Tibial nerve (tissue), 4 donors: ENCODE measurements at regions not wholly inside any gene's neighbourhood (a gene's known extent, or its start where the extent isn't known, plus 50 kb on each side); places are given as distances from the start of the nearest gene placed in this dataset.

Experiments
- DNase-seq, 2 donors: peaks; one replicate each; pipeline ENCODE4 v3.0.0-alpha.2; 2019; ENCODE audit warnings: low spot score in 2 of 2
- H3K27ac ChIP-seq, 4 donors: fragments of 200-600 bp; sonication (generic) in 3 of 4; one replicate each; pipeline ENCODE4 v1.5.1; 2017 to 2019; ENCODE audit warnings: mild to moderate bottlenecking in 1 of 4
- H3K27me3 ChIP-seq, 2 donors: fragments of 200-600 bp; sonication (generic) in 1 of 2; one replicate each; pipeline versions ENCODE4 v1.5.1 to v1.6.0; 2017 to 2019
- H3K36me3 ChIP-seq, 3 donors: fragments of 200-600 bp; sonication (generic); one replicate each; pipeline ENCODE4 v1.5.1; 2018 to 2019
- H3K4me1 ChIP-seq, 4 donors: fragments of 200-600 bp; sonication (generic) in 3 of 4; one replicate each; pipeline ENCODE4 v1.5.1; 2017 to 2019
- H3K4me3 ChIP-seq, 4 donors: fragments of 200-600 bp; sonication (generic) in 3 of 4; one replicate each; pipeline ENCODE4 v1.5.1; 2017 to 2019; ENCODE audit warnings: mild to moderate bottlenecking in 1 of 4, moderate library complexity in 1 of 4
- H3K9me3 ChIP-seq, 4 donors: fragments of 200-600 bp; sonication (generic) in 3 of 4; one replicate each; pipeline ENCODE4 v1.5.1; 2017 to 2019
- CTCF ChIP-seq, 5 experiments: fragments of 200-600 bp in 3 of 5; fragments of 450-650 bp in 2 of 5; sonication (generic) in 3 of 5; IDR thresholded peaks; one replicate each; pipeline ENCODE4 v1.5.1; 2016 to 2019; ENCODE audit warnings: antibody characterized with exemption in 5 of 5, mild to moderate bottlenecking in 3 of 5, moderate library complexity in 2 of 5
- EP300 ChIP-seq, 2 donors: sonication (generic); formaldehyde crosslinking; IDR thresholded peaks; one replicate each; pipeline ENCODE4 v1.6.1; 2017; ENCODE audit warnings: antibody characterized with exemption in 2 of 2, mild to moderate bottlenecking in 1 of 2
- POLR2A ChIP-seq, 2 donors: fragments of 450-650 bp; IDR thresholded peaks; one replicate each; pipeline ENCODE4 v1.6.1; 2017; ENCODE audit warnings: antibody characterized with exemption in 2 of 2, mild to moderate bottlenecking in 2 of 2, moderate library complexity in 2 of 2
- WGBS, 2 donors: methylation state at CpG; one replicate each; pipeline ENCODE4 v1.1.5; 2018; 5-methylcytosine and 5-hydroxymethylcytosine counted together

DNA sequence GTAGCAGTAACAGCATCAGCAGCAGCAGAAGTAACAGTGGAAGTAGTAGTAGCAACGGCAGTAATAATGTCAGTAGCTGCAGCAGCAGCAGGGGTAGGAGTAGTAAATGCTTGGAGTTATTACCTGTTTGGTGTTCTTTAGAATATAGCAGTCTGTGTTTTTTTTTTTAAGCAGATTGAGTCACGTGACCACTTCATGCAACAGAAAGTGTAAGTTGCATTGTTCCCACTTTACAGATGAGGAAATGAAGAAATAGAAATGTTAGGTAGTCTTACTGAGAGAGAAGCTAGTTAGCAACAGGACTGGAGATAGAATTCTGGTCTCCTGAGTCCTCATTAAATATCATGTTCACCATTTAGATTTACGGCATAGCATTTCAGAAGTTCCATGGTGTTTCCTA is 358.2 kb downstream of the HAPSTR1 start:
- 86 to 90% methylated on average over 3 of the region's 3 CpGs for WGBS, 2 donors
- Histone ChIP-seq H3K27ac (no peak overlapping the region), H3K4me1 (no peaks in the 10 kb centered on the region), H3K27me3 (no peaks in the 10 kb centered on the region), H3K36me3 (no peaks in the 10 kb centered on the region), H3K4me3 (no peak overlapping the region), H3K9me3 (peaks cover 0 to 23% (median 1%) of the 10 kb centered on the region in 4 donors)
- DNase-seq, result no peak
- no peak for TF ChIP-seq POLR2A (IDR thresholded peaks at IDR 0.05)
- TF ChIP-seq CTCF (IDR thresholded peaks at IDR 0.05), result no peak
- TF ChIP-seq EP300 (IDR thresholded peaks at IDR 0.05), result no peak

DNA sequence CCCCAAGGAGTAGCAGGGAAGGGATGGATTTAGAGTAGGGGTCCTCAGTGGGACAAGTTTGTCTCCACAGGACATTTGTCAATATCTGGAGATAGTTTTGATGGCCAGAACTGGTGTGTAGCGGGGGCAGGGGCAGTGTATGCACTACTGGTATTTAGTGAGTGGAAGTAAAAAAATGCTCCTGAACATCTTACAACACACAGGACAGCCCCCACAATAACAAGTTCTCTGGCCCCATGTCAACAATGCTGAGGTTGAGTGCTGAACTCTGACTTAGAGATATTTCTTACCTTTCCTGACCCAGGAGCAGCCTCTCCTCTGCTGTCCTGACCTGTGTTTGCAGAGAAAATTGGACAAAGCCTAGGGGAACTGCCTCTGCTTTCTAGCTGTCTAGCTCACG is 365.8 kb downstream of the HAPSTR1 start:
- H3K4me3 ChIP-seq, result no peak overlapping the region
- peaks cover 0 to 13% (median 0%) of the 10 kb centered on the region in 4 donors for H3K9me3 ChIP-seq
- no peaks in the 10 kb centered on the region for H3K4me1 ChIP-seq
- WGBS, 2 donors, result 66 to 68% methylated on average over 2 of the region's 2 CpGs
- no peaks in the 10 kb centered on the region for H3K27me3 ChIP-seq
- no peaks in the 10 kb centered on the region for H3K36me3 ChIP-seq
- no peak for DNase-seq
- H3K27ac ChIP-seq, result no peak overlapping the region
- no peak for TF ChIP-seq CTCF (IDR thresholded peaks at IDR 0.05)
- TF ChIP-seq POLR2A (IDR thresholded peaks at IDR 0.05), result no peak
- no peak for TF ChIP-seq EP300 (IDR thresholded peaks at IDR 0.05)

DNA sequence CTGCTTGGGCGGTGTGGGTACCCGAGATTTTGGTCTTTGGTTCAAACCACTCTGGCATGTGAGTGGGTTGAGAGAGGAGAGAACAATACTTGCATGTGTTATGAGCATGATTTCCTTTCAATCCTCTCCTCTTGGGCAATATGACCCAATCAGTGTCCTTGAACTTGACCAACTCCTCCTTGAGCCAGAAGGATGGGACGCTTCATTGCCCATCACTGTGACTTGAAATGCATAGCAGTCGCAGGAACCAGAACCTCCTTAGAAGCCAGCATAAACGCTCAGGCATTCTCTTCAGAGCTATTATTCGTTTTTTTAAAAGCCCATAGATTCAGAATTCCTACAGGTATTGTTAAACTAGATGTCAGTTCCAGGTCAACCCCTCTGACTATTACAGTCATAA is 367.4 kb downstream of the HAPSTR1 start:
- Histone ChIP-seq H3K27me3 (no peaks in the 10 kb centered on the region), H3K36me3 (no peaks in the 10 kb centered on the region), H3K4me3 (no peak overlapping the region), H3K27ac (no peak overlapping the region), H3K4me1 (no peaks in the 10 kb centered on the region), H3K9me3 (peaks cover 0 to 11% (median 0%) of the 10 kb centered on the region in 4 donors)
- WGBS, 2 donors, result 63 to 66% methylated on average over 6 of the region's 6 CpGs
- no peak for DNase-seq
- TF ChIP-seq POLR2A (IDR thresholded peaks at IDR 0.05), result no peak
- no peak for TF ChIP-seq EP300 (IDR thresholded peaks at IDR 0.05)
- TF ChIP-seq CTCF (IDR thresholded peaks at IDR 0.05), result no peak

- TF ChIP-seq POLR2A (IDR thresholded peaks at IDR 0.05) (no peak), CTCF (IDR thresholded peaks at IDR 0.05) (no peak), EP300 (IDR thresholded peaks at IDR 0.05) (no peak)
- Histone ChIP-seq H3K27ac (no peak overlapping the region), H3K9me3 (no peaks in the 10 kb centered on the region), H3K4me1 (no peaks in the 10 kb centered on the region), H3K27me3 (no peaks in the 10 kb centered on the region), H3K4me3 (no peak overlapping the region), H3K36me3 (no peaks in the 10 kb centered on the region)
- DNase-seq, result no peak
- 48 to 59% methylated on average over 7 of the region's 7 CpGs for WGBS, 2 donors
These were observed 371.5 kb downstream of the HAPSTR1 start for GRCh38 chr16:9462984-9463383.

DNA sequence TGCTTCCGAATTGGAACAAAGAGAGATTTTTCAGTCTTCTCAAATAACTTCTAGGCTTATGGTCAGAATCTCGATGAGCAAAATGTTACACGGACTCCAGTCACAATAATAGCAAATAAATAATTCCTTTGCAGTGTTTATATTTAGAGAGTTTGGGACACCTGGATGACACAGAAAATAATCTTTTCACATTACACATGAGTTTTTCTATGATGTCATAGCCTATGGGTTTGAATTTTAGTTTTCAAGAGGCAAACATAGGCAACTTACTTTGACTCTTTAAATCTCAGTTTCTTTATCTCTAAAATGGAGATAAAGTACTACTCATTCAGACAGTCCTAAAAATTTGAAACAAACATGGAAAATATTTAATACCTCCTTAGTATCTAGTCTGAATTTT is 372.0 kb downstream of the HAPSTR1 start:
- DNase-seq, result no peak
- no peak for TF ChIP-seq CTCF (IDR thresholded peaks at IDR 0.05)
- no peak for TF ChIP-seq EP300 (IDR thresholded peaks at IDR 0.05)
- Histone ChIP-seq H3K27ac (no peak overlapping the region), H3K9me3 (no peaks in the 10 kb centered on the region), H3K36me3 (no peaks in the 10 kb centered on the region), H3K4me1 (no peaks in the 10 kb centered on the region), H3K4me3 (no peak overlapping the region), H3K27me3 (no peaks in the 10 kb centered on the region)
- WGBS, 2 donors, result 57 to 61% methylated on average over 3 of the region's 3 CpGs
